ENCODE measurements at regions not wholly inside any gene's neighbourhood (a gene's known extent, or its start where the extent isn't known, plus 50 kb on each side); places are given as distances from the start of the nearest gene placed in this dataset.

DNA sequence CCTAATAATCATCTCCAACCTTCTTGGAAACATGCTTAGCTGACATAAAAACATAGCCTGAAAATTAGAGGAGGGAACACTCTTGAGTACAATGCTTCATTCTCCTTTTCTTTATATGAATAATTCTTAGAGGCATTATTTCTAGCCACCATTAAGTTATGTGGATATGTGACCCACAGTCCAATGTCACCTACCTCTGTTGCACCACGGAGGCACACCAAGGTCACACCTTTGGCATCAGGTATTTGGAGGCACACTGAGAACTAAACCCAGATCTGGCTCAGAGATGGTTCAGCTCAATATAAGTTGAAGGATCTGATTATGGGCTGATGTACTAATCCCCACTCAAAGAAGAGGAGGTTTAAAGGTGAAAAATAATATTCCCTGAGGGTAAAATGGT lies 385.1 kb downstream of the POM121L12 start:
- TF ChIP-seq, protein P1, sequence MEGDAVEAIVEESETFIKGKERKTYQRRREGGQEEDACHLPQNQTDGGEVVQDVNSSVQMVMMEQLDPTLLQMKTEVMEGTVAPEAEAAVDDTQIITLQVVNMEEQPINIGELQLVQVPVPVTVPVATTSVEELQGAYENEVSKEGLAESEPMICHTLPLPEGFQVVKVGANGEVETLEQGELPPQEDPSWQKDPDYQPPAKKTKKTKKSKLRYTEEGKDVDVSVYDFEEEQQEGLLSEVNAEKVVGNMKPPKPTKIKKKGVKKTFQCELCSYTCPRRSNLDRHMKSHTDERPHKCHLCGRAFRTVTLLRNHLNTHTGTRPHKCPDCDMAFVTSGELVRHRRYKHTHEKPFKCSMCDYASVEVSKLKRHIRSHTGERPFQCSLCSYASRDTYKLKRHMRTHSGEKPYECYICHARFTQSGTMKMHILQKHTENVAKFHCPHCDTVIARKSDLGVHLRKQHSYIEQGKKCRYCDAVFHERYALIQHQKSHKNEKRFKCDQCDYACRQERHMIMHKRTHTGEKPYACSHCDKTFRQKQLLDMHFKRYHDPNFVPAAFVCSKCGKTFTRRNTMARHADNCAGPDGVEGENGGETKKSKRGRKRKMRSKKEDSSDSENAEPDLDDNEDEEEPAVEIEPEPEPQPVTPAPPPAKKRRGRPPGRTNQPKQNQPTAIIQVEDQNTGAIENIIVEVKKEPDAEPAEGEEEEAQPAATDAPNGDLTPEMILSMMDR (IDR thresholded peaks at IDR 0.05): no peak
- no peak for TF ChIP-seq EP300 (IDR thresholded peaks at IDR 0.05)
